Spleen (tissue), 11 donors: ENCODE measurements at regions not wholly inside any gene's neighbourhood (a gene's known extent, or its start where the extent isn't known, plus 50 kb on each side); places are given as distances from the start of the nearest gene placed in this dataset.

ENCODE experiments used
- DNase-seq: peaks from one replicate; pipeline ENCODE4 v3.0.0-alpha.2; 2020
- H3K27ac ChIP-seq, 8 donors: fragments of 200-600 bp; sonication (generic) in 7 of 8; 1 replicate in 4 of 8; 2 replicates in 4 of 8; pipeline versions ENCODE4 v1.5.0 to v1.8.0; 2016 to 2021; ENCODE audit warnings: inconsistent platforms in 4 of 8, mild to moderate bottlenecking in 4 of 8, moderate library complexity in 1 of 8
- H3K27me3 ChIP-seq, 7 donors: fragments of 200-600 bp; sonication (generic) in 6 of 7; replicated peaks in 1 of 7; 1 replicate in 4 of 7; 2 replicates in 3 of 7; pipeline versions ENCODE4 v1.5.0 to v1.8.0; 2016 to 2021; ENCODE audit warnings: inconsistent platforms in 3 of 7, mild to moderate bottlenecking in 1 of 7
- H3K36me3 ChIP-seq, 6 donors: fragments of 200-600 bp; sonication (generic) in 5 of 6; 1 replicate in 4 of 6; 2 replicates in 2 of 6; pipeline versions ENCODE4 v1.5.0 to v1.8.0; 2016 to 2021; ENCODE audit warnings: inconsistent platforms in 2 of 6
- H3K4me1 ChIP-seq, 6 donors: fragments of 200-600 bp; sonication (generic) in 5 of 6; 1 replicate in 3 of 6; 2 replicates in 3 of 6; pipeline versions ENCODE4 v1.5.0 to v1.8.0; 2016 to 2021; ENCODE audit warnings: inconsistent platforms in 3 of 6
- H3K4me3 ChIP-seq, 8 donors: fragments of 200-600 bp; sonication (generic) in 7 of 8; 1 replicate in 4 of 8; 2 replicates in 4 of 8; pipeline versions ENCODE4 v1.5.0 to v1.8.0; 2016 to 2021; ENCODE audit warnings: inconsistent platforms in 4 of 8, mild to moderate bottlenecking in 4 of 8, moderate library complexity in 2 of 8
- H3K9me3 ChIP-seq, 8 donors: fragments of 200-600 bp; sonication (generic) in 7 of 8; 1 replicate in 4 of 8; 2 replicates in 4 of 8; pipeline versions ENCODE4 v1.5.0 to v1.8.0; 2016 to 2021; ENCODE audit warnings: inconsistent platforms in 4 of 8
- CTCF ChIP-seq, 11 experiments: fragments of 200-600 bp in 7 of 11; fragments of 450-650 bp in 4 of 11; sonication (generic) in 4 of 11; IDR thresholded peaks in 8 of 11; conservative IDR thresholded peaks in 3 of 11; 1 replicate in 7 of 11; 2 replicates in 4 of 11; pipeline versions ENCODE4 v1.4.0 to v1.8.0; 2016 to 2021; ENCODE audit warnings: antibody characterized with exemption in 11 of 11, inconsistent platforms in 4 of 11, mild to moderate bottlenecking in 1 of 11
- POLR2A ChIP-seq, 3 donors: fragments of 450-650 bp; IDR thresholded peaks; one replicate each; pipeline ENCODE4 v1.5.1; 2017; ENCODE audit warnings: antibody characterized with exemption in 3 of 3, mild to moderate bottlenecking in 1 of 3
- POLR2AphosphoS5 ChIP-seq, 3 donors: sonication (generic); formaldehyde crosslinking; IDR thresholded peaks; one replicate each; pipeline ENCODE4 v1.5.1; 2017; ENCODE audit warnings: antibody characterized with exemption in 3 of 3
- WGBS, 5 donors: extraction: QIAGEN DNeasy Blood & Tissue Kit in 3 of 5; methylation state at CpG; one replicate each; pipeline versions ENCODE4 v1.1.5 to v1.1.7; 2013 to 2018; 5-methylcytosine and 5-hydroxymethylcytosine counted together
- intact Hi-C: fragments of 100-400 bp; cut with DNase I; formaldehyde crosslinking; loops from one replicate; pipeline ENCODE4 v1.15.0; 2023; ENCODE audit warnings: low total_unique reads
- donor health status: healthy with polysubstance abuse.
- donor health status: DM: no; HTN: no; CAD: no; lungs with moderate emphysema.
- donor health status: DM: no; HTN: no; CAD: no.
- donor health status: Bipolar disorder and iron deficiency.
- donor health status: healthy.
- donor health status: DM: no; HTN: no; CAD: no.
- donor health status: DM: yes; HTN: yes; CAD: no.

GRCh38 chr5:51156222-51156621 lies 227.0 kb upstream of the ISL1 start:
- no peak for TF ChIP-seq POLR2A (IDR thresholded peaks at IDR 0.05)
- no peak for TF ChIP-seq POLR2AphosphoS5 (IDR thresholded peaks at IDR 0.05)
- TF ChIP-seq CTCF (IDR thresholded peaks at IDR 0.05 in 8 of 11, conservative IDR thresholded peaks at IDR 0.05 in 3 of 11) = no peak
- H3K27me3 ChIP-seq = no peaks in the 10 kb centered on the region
- peaks cover 0 to 43% (median 18%) of the 10 kb centered on the region in 8 donors for H3K9me3 ChIP-seq
- no peaks in the 10 kb centered on the region for H3K36me3 ChIP-seq
- H3K4me3 ChIP-seq = no peak overlapping the region
- H3K4me1 ChIP-seq = no peaks in the 10 kb centered on the region
- no peak overlapping the region for H3K27ac ChIP-seq
- intact Hi-C loops = no loop called here
- no peak for DNase-seq

- TF ChIP-seq POLR2A (IDR thresholded peaks at IDR 0.05) (no peak), POLR2AphosphoS5 (IDR thresholded peaks at IDR 0.05) (no peak), CTCF (IDR thresholded peaks at IDR 0.05 in 8 of 11, conservative IDR thresholded peaks at IDR 0.05 in 3 of 11) (no peak)
- DNase-seq = no peak
Measured at GRCh38 chr5:51156838-51157237, 226.4 kb upstream of the ISL1 start.

GRCh38 chr5:51159164-51159563 lies 224.1 kb upstream of the ISL1 start:
- no peaks in the 10 kb centered on the region for H3K27me3 ChIP-seq
- whole genome bisulfite sequencing, 5 donors = 69 to 88% (median 85%) methylated on average over 2 to 5 of the region's 5 CpGs
- no peak for DNase-seq
- H3K4me3 ChIP-seq = no peak overlapping the region
- H3K27ac ChIP-seq = no peak overlapping the region
- H3K4me1 ChIP-seq = no peaks in the 10 kb centered on the region
- intact Hi-C loops = no loop called here
- peaks cover 4 to 65% (median 43%) of the 10 kb centered on the region in 8 donors for H3K9me3 ChIP-seq
- TF ChIP-seq CTCF (IDR thresholded peaks at IDR 0.05 in 8 of 11, conservative IDR thresholded peaks at IDR 0.05 in 3 of 11) (no peak), POLR2AphosphoS5 (IDR thresholded peaks at IDR 0.05) (no peak), POLR2A (IDR thresholded peaks at IDR 0.05) (no peak)
- no peaks in the 10 kb centered on the region for H3K36me3 ChIP-seq

More at GRCh38 chr5:51156838-51157237, 226.4 kb upstream of the ISL1 start:
- Histone ChIP-seq H3K36me3 (no peaks in the 10 kb centered on the region), H3K4me1 (no peaks in the 10 kb centered on the region), H3K27me3 (no peaks in the 10 kb centered on the region), H3K4me3 (no peak overlapping the region), H3K9me3 (peaks cover 0 to 50% (median 24%) of the 10 kb centered on the region in 8 donors), H3K27ac (no peak overlapping the region)
- 27 to 43% (median 34%) methylated on average over 8 of the region's 8 CpGs for WGBS, 5 donors
- intact Hi-C loops = no loop called here

- no peak for DNase-seq
- intact Hi-C loops = no loop called here
- Histone ChIP-seq H3K9me3 (peaks cover 4 to 67% (median 43%) of the 10 kb centered on the region in 8 donors), H3K36me3 (no peaks in the 10 kb centered on the region), H3K27me3 (no peaks in the 10 kb centered on the region), H3K4me3 (no peak overlapping the region), H3K4me1 (no peaks in the 10 kb centered on the region), H3K27ac (no peak overlapping the region)
- TF ChIP-seq POLR2AphosphoS5 (IDR thresholded peaks at IDR 0.05) (no peak), POLR2A (IDR thresholded peaks at IDR 0.05) (no peak), CTCF (IDR thresholded peaks at IDR 0.05 in 8 of 11, conservative IDR thresholded peaks at IDR 0.05 in 3 of 11) (no peak)
- 46 to 80% (median 64%) methylated on average over 1 to 2 of the region's 2 CpGs; no CpG with 5 or more reads in 1 of the 5 donors for WGBS, 5 donors
Measured at GRCh38 chr5:51159606-51160005, 223.6 kb upstream of the ISL1 start.
